ENCODE measurements at regions not wholly inside any gene's neighbourhood (a gene's known extent, or its start where the extent isn't known, plus 50 kb on each side); places are given as distances from the start of the nearest gene placed in this dataset.

DNA sequence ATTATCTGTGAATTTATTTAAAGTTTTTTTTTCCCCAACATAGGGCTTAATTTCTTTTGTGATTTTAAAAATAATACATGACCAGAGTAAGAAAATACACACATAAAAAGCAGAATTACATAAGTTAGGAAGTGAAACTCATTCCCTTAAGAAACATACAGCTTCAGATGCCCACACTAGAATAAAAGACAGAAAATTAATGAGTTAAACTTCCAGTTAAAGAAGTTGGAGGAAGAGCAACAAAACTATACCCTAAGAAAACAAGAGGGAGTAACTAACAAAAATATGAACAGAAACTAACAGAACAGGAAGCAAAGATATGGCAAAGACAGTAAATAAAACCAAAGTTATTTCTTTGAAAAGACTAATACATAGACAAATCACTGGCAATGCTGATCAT, 107.6 kb upstream of the CEP85L start (continued):
- TF ChIP-seq CHD7 (IDR thresholded peaks at IDR 0.05; ENCODE audit: insufficient replicate concordance, low read length), result no peak
- TF ChIP-seq TAF1 (IDR thresholded peaks at IDR 0.05; ENCODE audit: low read depth, low read length), result no peak
- no peak for TF ChIP-seq CHD1 (IDR thresholded peaks at IDR 0.05; ENCODE audit: low read depth, low read length)
- TF ChIP-seq CBX8 (IDR thresholded peaks at IDR 0.05; ENCODE audit: borderline replicate concordance, low read depth, low read length), result no peak
- no peak for TF ChIP-seq SP4 (IDR thresholded peaks at IDR 0.05; ENCODE audit: low read length)
- TF ChIP-seq NRF1 (IDR thresholded peaks at IDR 0.05; ENCODE audit: low read depth, low read length), result no peak
- TF ChIP-seq, protein P1, sequence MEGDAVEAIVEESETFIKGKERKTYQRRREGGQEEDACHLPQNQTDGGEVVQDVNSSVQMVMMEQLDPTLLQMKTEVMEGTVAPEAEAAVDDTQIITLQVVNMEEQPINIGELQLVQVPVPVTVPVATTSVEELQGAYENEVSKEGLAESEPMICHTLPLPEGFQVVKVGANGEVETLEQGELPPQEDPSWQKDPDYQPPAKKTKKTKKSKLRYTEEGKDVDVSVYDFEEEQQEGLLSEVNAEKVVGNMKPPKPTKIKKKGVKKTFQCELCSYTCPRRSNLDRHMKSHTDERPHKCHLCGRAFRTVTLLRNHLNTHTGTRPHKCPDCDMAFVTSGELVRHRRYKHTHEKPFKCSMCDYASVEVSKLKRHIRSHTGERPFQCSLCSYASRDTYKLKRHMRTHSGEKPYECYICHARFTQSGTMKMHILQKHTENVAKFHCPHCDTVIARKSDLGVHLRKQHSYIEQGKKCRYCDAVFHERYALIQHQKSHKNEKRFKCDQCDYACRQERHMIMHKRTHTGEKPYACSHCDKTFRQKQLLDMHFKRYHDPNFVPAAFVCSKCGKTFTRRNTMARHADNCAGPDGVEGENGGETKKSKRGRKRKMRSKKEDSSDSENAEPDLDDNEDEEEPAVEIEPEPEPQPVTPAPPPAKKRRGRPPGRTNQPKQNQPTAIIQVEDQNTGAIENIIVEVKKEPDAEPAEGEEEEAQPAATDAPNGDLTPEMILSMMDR (IDR thresholded peaks at IDR 0.05; ENCODE audit: control extremely low read depth in 1 of 3, insufficient read depth in 1 of 3, low read depth in 1 of 3, low read length in 3 of 3), result no peak
- no peak for TF ChIP-seq SP2 (IDR thresholded peaks at IDR 0.05; ENCODE audit: low read length)
- no peak for TF ChIP-seq CREB1 (IDR thresholded peaks at IDR 0.05)
- TF ChIP-seq CTBP2 (IDR thresholded peaks at IDR 0.05; ENCODE audit: borderline replicate concordance, insufficient read depth, insufficient read length, low read length), result no peak
- no peak for TF ChIP-seq RFX5 (IDR thresholded peaks at IDR 0.05; ENCODE audit: borderline replicate concordance, low read depth, low read length)

All from H1 (cell line).